ENCODE measurements at regions not wholly inside any gene's neighbourhood (a gene's known extent, or its start where the extent isn't known, plus 50 kb on each side); places are given as distances from the start of the nearest gene placed in this dataset.
"Not testable (repeated sequence)": the region's sequence is repeated elsewhere in the genome, so short reads cannot be mapped to it uniquely, and the experiment has no call there.

DNA sequence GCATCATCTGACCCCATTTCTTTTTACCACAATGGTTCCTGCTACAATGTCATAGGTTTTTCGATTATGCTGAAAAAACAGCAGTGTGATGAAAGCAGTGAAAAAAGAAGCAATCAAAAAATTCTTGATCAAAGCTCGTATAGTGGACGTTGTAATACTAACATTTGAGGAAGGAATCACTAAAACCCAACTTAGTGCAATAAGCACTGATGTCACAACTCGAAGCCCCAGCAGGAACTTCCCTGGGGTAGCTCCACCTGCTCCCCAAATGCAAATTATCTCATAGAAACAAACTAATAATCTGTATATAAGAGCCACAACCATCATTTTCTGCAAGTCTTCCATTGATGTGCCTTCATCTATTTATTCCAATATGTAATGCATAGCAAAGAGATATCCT, 285.6 kb upstream of the SGK1 start:
- no peak for DNase-seq

DNA sequence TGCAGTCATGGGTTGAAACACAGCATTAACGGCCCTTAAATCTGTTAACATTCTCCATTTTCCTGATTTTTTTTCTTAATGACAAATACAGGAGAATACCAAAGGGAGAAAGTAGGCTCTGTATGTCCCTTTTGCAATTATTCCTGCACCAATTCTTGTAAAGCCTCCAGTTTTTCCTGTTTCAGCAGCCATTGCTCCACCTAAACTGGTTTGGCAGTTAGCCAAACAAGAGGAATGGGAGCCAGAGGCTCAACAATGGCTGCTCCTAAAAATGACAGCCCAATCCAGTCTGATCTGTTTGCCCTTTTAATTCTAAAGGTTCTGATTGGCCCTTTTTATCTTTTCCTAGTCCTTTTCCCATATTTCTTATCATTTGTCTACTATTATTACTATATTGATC, 284.2 kb upstream of the SGK1 start:
- no peak for DNase-seq

DNA sequence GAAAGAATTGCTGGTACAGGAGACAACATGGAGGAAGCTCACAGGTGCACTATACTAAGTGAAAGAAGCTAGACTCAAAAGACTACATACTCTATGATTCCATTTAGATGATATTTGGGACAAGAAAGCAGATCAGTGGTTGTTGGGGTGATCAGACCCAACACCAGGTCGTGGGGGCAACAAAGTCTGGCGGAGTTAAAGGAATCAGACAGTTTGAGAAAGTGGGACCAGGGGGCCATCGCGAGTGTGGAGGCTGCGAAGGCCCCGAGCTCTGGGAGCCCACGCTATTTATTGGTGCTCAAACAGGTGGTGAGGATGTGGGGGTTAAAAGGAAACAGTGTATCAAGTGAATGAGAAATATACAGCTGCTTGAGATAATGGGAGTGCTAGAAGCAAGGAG, 282.8 kb upstream of the SGK1 start:
- DNase-seq: no peak

DNA sequence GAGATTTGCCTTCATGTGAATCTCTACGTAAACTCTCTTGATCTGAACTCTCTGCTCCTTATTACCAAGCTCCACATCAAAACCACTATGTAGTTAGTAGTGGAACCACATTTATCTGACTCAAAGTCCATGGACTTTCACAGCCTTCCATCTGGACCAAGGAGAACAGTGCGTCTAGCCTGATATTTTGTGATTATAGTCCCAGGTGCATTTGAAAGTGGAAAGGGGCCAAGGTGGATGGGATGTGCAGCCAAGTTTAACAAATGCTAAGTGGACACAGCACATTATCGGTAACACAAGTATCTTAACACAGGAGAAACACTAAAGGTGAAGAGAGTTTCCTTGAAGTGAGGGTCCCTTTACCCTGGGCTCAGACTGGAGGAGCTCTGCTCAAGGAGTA, 281.2 kb upstream of the SGK1 start:
- DNase-seq: no peak

DNA sequence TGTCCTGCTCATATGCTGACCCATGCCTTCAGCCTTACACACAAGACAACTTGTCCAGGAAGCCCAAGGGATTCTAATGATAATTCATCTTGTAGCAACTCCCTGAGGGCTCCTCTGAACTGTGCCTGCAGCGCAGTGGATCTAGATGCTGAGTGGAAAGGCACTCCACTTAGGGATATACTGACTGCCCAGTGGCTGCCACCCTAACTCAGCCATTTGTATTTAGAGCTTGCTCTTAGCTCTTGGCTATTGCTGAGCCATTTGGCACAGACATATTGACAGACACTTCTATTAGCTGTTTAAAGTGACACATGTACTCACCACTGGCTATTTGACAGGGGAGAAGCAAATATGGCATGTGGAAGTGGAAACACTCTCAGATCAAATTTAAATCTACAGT, 278.3 kb upstream of the SGK1 start:
- DNase-seq: no peak

DNA sequence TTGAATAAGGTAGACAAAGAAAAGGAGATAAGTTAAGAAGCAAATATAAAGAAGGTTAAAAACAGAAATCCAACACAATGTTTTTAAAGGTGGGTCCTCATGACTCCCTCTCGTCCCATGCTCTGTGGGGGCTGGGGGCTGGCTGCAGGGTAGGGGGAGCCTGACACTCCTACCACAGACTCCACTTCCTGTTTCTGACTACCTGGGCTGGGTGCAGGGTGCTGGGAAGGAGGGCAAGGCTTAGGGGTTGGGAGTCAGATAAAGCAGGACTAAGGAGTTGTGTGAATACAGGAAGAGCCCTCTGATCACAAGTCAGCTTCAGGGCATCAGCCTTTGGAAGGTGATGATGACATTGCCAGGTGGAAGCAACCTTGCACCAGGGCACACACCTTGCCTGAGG, 277.0 kb upstream of the SGK1 start:
- DNase-seq: no peak

DNA sequence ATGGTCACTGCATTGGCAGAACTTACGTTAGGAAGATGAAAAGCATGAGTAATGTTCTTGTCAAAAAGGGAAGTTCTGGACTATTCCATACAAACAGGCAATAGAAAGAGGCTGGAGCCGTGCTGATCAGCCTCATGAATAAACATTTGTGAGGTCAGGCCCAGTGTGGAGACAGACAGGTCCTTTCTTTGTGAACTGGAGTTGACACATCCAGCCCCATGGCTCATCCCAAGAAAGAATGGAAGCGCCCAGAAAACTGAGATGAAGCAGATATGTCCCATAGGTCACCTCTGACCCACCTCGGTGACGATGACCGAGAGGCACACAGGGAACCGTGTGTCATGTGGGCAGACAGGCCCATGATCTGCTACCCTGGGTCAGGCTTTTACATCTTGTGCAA, 276.0 kb upstream of the SGK1 start:
- no peak for DNase-seq

DNA sequence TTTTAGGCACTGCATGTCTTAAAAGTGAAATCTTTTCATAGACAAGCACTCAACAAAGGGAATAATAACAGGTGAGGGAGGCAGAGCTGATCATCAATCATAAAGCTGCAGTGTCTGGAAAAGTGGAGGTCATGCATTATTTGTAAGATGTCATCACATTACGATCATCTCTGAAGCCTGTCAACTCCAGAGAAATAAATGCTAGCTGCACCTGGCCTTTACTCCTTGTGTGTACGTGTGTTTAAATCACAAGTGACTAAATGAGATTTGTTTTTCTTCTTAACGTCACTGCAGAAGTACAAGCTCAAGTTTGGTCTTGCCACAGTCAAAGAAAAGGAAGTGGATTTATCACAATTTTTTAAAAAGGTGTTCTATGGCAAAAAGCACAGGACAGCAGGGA, 275.5 kb upstream of the SGK1 start:
- no peak for DNase-seq

DNA sequence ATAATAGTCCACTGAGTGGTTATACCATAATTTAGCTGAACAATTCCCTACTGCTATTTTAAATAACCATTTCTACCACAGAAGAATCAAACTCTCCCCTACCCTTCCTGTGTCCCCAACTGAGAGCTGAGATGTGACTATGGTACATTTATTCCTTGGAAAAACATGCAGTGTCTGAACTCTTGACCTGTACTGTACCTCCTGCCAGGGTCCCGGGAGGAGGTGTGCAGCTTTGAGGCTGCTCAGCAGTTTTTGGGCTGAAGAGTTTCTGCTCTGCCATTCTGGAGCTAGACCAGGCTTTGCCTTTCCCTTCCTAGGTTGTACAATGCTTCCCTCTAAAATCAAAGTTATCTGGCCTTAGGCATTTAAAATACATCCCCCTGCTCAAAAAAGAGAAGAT, 275.1 kb upstream of the SGK1 start:
- DNase-seq: no peak

DNA sequence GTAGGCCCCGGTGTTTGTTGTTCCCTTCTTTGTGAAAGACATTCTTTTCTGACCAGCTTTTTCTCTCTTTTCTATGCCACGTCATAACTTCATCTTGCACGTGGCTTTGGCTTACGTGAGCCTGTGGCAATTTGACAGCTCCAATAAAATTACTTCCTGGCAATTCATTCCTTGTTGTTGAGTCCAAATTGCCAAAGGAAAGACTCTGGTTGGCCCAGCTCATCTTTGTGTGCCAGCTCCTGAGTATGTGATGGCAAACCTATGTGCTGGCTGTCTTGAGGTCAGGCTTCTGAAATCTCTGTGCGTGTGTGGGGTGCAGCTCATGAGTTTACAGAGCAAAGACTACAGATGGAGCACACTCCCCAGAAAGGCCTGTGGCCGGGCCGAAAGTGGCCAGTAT, 272.5 kb upstream of the SGK1 start:
- DNase-seq: peak; percentile 57

DNA sequence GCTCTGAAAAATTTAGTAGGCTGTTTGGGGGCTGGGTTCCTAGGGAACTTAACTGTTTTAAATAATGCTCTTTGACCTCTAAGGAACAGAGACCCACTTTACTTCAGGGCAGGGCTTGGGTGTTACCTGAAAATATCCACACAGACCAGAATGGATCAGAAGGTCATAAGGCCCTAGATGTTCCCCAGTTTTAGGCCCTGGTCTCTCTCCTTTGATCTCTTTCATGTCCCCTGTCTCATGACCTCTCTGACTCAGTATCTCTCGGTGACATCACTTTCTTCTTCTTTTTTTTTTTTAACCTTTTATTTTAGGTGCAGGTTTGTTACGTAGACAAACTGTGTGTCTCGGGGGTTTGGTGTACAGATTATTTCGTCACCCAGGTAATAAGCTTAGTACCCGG, 272.1 kb upstream of the SGK1 start:
- no peak for DNase-seq

DNA sequence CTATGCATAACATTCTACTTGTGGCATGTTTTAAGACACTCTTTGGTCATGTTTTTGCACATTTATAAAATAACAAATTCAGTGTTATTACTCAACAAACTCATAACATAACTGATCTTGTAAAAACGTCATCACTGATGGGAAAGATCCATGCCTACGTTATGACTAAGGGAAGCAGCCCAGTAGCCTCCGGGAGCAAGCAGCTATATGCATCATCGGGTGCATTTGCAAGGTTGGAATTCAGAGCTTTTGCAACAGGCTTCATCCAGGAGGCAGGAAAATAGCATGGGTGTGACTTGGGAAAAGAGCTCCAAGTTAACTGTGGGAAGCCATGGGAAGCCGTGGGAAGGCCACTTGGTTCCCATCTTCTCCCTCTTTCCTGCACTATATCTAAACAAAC, 271.6 kb upstream of the SGK1 start:
- peak; percentile 99 for DNase-seq

DNA sequence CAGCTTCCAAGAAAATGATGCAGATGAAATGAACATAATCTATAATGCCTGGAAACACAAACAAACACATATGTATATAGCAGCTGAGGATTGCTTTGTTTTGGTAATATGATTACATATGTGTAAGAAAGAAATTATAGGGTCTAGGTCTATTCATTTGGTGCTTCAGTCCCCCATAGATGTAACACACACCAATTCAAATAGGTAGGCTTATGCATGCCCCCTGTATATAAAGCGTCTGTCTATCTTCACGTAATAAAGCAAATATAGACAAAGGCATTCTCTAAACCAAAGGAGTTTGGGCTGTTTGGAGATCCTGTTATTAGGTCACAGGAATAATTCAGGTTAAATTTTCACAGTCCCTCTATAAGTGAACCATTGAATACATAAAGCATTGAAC, 270.4 kb upstream of the SGK1 start:
- no peak for DNase-seq

DNA sequence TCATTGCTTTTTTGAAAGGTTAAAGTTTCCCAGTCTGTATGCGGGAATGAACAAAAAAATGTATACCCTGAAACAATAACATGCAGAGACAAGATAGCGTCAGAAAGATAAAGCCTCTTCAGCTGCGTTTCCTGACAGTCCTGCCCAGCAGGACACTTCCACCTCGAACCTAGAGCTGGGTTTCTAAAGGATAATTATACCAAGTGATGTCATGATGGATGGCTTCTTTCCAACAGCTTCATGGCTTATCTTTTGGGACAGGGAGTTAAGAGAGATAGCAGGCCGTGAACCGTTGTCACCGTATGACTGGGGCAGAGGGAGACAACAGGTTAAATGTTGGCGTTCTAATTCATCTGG, 267.6 kb upstream of the SGK1 start:
- DNase-seq: peak; percentile 17

DNA sequence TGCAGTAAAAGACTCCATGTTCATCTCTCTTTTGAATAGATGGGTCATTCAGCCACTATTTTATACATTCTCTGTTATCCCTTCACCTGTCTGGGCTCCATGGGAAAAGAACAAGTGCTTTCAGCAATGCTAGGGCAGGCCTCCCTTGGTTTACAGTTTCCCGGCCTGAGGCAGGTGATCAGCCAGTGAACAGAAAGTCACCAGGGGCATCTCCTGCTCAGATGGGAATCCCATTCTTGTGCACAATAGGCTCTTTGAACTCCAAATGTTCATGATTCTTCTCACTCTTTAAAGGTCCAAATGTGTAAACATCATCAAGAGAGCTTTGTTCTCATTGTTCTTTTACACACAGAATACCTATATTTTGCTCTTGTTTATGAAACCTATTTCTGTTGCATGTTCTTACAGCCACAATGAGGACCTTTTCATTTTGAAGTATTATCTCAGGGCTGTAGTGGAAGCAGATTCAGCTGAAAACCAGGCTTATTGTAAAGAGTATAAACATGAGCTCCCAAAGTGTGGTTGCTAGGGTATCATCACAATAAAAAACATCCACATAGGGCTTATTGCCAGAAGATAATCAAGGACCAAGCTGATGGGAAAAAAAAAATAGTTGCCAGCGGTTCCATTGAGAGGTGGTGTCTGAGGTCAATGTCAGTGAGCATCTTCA, 267.1 kb upstream of the SGK1 start:
- no peak for DNase-seq

DNA sequence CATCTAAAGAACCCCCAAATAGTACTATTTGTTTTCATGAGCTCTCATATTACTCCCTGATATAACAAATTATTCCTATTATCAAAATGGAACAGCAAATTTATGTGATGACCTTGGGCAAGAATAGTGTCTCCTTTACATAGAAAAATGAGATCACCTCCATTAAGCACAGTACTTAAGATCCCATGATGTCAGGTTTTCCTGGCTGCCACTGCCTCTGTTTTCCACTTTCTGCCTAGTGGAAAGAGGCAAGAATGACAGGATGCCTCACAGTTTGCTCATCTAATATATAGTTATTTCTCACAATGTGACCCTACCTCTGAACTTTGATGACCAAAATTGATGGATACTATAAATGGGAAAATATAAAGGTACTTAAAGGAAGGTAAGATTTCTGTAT, 260.1 kb upstream of the SGK1 start:
- DNase-seq: peak; percentile 23

DNA sequence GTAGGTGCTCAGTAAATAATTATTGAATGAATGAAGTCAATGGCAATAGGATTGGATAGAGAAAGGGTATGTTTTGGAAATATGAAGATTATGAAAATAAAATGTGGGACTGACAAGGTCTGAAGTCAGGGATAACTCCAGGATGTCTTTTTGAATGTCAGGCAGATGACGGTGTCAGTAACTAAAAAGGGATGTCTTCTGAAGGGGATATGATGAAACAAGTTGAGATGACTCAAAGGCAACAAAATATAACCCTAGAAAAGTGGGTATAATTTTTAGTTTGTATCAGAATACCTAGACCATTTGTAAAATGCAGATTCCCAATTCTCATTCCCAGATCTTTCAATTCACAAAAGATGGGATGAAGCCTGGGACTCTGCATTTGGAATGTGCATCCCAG, 257.3 kb upstream of the SGK1 start:
- DNase-seq: no peak

DNA sequence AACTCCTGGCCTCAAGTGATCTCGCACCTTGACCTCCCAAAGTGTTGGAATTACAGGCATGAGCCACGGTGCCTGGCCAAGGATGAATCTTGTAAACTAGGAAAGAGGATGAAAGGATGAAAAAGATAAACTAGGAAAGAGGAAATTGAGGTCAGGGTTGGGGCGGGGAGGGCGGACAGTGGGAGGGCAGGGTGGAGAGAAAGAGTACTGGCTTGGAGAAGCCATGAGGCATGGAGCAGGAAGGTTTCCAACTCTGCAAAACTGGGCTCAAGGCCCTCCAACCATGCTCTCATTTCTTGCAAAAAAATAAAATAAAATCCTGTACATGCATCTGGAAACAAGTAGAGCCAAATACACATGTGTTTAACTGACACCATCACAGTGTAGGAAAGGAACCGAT, 256.6 kb upstream of the SGK1 start:
- no peak for DNase-seq

DNA sequence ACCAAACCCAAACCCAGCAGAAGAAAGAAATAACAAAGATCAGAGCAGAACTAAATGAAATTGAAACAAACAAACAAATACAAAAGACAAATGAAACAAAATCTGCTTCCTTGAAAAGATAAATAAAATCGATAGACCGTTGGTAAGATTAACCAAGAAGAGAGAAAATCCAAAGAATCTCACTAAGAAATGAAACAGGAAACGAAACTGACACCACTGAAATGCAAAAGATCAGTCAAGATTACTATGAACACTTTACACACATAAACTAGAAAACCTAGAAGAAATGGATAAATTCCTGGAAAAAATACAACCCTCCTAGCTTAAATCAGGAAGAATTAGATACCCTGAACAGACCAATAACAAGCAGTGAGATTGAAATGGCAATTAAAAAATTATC, 252.1 kb upstream of the SGK1 start:
- not testable (repeated sequence) for DNase-seq

DNA sequence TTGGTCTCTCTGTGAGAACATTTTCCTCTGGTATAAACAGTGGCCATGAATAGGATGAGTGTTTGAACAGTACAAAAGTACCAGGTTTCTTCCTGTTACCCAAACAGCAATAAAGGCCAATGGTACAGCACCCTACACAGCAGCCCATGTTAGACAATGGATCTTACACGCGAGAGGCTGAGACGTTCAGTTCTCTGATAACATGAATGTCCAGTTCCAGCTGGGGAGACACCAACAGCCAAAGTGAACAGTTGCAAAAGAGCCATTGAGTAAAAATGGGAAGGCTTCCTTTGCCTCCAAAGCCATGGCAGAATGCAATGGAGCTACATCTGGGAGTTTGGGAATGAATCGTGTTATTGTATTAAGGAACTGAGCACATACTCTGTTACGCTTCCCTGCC, 246.8 kb upstream of the SGK1 start:
- DNase-seq: no peak

DNA sequence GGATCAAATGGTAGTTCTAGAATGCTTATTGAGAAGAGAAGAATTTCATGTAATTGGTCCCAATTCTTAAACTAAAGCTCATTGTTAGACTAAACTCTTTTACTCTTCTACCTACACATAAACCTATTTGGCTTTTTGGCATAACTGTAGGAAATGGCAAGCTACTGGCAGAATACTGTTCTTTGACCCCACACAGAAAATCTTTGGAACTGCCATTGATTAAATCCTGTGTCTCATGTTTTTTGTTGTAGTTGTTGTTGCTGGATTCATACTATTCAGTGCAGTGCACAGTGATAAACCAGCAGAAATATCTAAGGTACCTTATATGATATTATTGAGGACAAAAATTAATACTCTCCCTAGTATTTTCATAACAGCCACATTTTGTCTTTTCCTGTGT, 242.1 kb upstream of the SGK1 start:
- DNase-seq: no peak

DNA sequence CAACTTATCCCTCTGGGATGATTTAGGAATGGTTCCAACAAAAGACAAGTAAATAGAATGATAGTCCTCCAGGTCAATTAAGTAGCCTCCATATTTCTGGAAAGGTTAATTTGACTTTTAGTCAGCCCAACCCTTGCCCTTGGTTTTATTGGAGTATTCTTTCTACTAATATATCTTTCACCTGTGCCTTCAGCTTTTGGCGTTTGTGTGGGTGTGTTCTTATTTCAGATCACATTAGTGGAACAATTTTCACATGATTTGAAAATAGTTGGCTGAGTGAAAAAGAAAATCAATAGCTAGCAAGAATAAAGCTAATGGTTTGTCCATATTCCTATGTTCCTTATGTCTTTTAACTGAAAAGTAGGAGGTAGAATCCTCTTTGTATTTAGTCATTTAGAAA, 239.6 kb upstream of the SGK1 start:
- DNase-seq: no peak

DNA sequence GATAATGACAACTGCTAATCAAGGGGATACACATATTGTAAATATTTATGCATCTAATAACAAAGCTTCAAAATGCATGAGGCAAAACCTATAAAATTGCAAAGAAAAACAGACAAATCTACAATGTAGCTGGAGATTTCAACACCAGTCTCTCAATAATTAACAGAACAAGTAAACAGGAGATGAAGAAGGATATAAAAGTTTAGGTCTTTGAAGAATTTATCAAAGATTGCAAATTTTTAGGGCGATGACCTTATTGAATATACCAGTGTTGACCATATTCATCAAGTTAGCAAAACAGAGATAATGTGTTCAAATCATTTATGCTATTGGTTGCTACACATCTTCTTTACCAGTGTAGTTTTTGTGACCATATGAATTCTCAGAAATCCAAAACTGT, 237.8 kb upstream of the SGK1 start:
- DNase-seq: no peak

DNA sequence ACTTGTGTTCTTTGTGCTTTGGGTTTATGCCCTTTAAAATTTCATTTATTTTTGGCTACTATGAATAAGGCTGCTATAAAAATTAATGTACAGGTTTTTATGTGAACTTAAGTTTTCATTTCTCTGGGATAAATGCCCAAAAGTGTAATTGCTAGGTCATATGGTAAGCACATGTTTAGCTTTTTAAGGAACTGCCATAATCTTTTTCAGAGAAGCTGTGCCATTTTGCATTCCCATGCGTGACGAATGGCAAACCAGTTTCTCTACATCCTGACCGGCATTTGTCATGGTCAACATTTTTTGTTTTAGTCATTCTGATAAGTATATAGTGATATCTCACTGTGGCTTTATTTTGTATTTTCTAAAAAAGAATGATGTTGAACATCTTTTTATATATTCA, 236.0 kb upstream of the SGK1 start:
- peak; percentile 53 for DNase-seq

DNA sequence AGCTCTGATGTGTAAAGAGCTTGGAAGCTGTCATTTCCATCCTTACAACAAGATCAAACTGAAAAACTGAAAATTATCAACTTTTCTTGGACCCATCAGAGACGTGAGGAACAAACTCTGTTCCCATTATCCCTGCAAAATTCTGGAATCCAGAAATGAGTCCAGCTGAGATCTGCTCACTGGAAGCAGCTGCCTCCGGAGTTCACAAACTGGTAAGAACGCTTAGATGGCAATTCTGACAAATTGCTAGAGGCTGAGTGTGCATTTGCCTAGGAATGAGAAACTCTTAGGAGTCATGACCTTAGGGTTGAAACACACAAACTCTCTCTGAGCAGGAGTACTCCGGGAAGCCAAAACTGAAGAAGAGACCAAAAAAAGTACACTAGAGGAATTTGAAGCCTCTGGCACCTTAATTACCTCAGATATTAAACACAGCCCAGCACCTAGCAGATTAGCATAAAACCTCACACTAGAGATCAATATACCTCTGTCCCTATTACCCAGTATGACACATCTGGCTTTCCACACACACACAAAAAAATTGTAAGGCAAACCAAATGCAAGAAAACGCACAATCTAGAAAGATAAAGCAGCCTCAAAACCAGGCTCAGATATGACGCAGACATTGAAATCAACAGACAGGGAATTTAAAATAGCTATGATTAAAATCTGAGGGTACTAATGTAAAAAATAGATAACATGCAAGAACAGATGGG, 233.5 kb upstream of the SGK1 start:
- DNase-seq: peak; percentile 81

Data from fibroblast of skin of back (primary cell).